Breast epithelium (tissue), 4 donors: ENCODE measurements at regions not wholly inside any gene's neighbourhood (a gene's known extent, or its start where the extent isn't known, plus 50 kb on each side); places are given as distances from the start of the nearest gene placed in this dataset.

ENCODE experiments used
- DNase-seq, 2 donors: peaks; one replicate each; pipeline ENCODE4 v3.0.0-alpha.2; 2019; ENCODE audit warnings: low spot score in 2 of 2
- H3K27ac ChIP-seq, 2 donors: fragments of 200-600 bp; sonication (generic) in 1 of 2; one replicate each; pipeline ENCODE4 v1.5.1; 2016 to 2019; ENCODE audit warnings: mild to moderate bottlenecking in 1 of 2
- H3K27me3 ChIP-seq, 2 donors: fragments of 200-600 bp; sonication (generic) in 1 of 2; one replicate each; pipeline versions ENCODE4 v1.5.1 to v1.6.0; 2017 to 2019; ENCODE audit warnings: control low read depth in 1 of 2, mild to moderate bottlenecking in 1 of 2
- H3K36me3 ChIP-seq: fragments of 200-600 bp; one replicate; pipeline ENCODE4 v1.5.1; 2019
- H3K4me1 ChIP-seq, 2 donors: fragments of 200-600 bp; sonication (generic); one replicate each; pipeline ENCODE4 v1.5.1; 2016 to 2019; ENCODE audit warnings: control low read depth in 1 of 2
- H3K4me3 ChIP-seq, 3 donors: fragments of 200-600 bp; sonication (generic); 1 replicate in 2 of 3; 2 replicates in 1 of 3; pipeline ENCODE4 v1.5.1; 2016 to 2019; ENCODE audit warnings: mild to moderate bottlenecking in 3 of 3, moderate library complexity in 2 of 3
- H3K9me3 ChIP-seq, 2 donors: fragments of 200-600 bp; sonication (generic) in 1 of 2; one replicate each; pipeline ENCODE4 v1.5.1; 2016 to 2019; ENCODE audit warnings: control low read depth in 1 of 2
- CTCF ChIP-seq, 3 donors: fragments of 450-650 bp; IDR thresholded peaks; one replicate each; pipeline ENCODE4 v1.5.1; 2016 to 2017; ENCODE audit warnings: antibody characterized with exemption in 3 of 3, mild to moderate bottlenecking in 3 of 3, moderate library complexity in 3 of 3
- POLR2A ChIP-seq: fragments of 450-650 bp; IDR thresholded peaks from one replicate; pipeline ENCODE4 v1.6.1; 2016; ENCODE audit warnings: antibody characterized with exemption, mild to moderate bottlenecking, moderate library complexity
- POLR2AphosphoS5 ChIP-seq, 3 donors: sonication (generic); formaldehyde crosslinking; IDR thresholded peaks; one replicate each; pipeline ENCODE4 v1.6.1; 2017; ENCODE audit warnings: antibody characterized with exemption in 3 of 3
- intact Hi-C: fragments of 100-400 bp; cut with DNase I; formaldehyde crosslinking; loops from one replicate; pipeline ENCODE4 v1.15.1; 2023; ENCODE audit warnings: low total_unique reads

- H3K9me3 ChIP-seq: no peaks in the 10 kb centered on the region
- intact Hi-C loops: no loop called here
- TF ChIP-seq POLR2AphosphoS5 (IDR thresholded peaks at IDR 0.05) (no peak), POLR2A (no peak), CTCF (IDR thresholded peaks at IDR 0.05) (no peak)
- DNase-seq: no peak
- H3K27me3 ChIP-seq: no peaks in the 10 kb centered on the region
- H3K36me3 ChIP-seq: no peaks in the 10 kb centered on the region
- H3K27ac ChIP-seq: no peak overlapping the region
- H3K4me3 ChIP-seq: no peak overlapping the region
- no peaks in the 10 kb centered on the region for H3K4me1 ChIP-seq
These were observed 268.9 kb upstream of the HSF2 start for GRCh38 chr6:122130518-122130917.

GRCh38 chr6:122136386-122136785 is 263.1 kb upstream of the HSF2 start:
- no peak overlapping the region for H3K4me3 ChIP-seq
- no peaks in the 10 kb centered on the region for H3K9me3 ChIP-seq
- H3K36me3 ChIP-seq: no peaks in the 10 kb centered on the region
- no peak for TF ChIP-seq POLR2A
- TF ChIP-seq POLR2AphosphoS5 (IDR thresholded peaks at IDR 0.05): no peak
- no peak for TF ChIP-seq CTCF (IDR thresholded peaks at IDR 0.05)
- no peaks in the 10 kb centered on the region for H3K4me1 ChIP-seq
- H3K27ac ChIP-seq: no peak overlapping the region
- no peaks in the 10 kb centered on the region for H3K27me3 ChIP-seq
- intact Hi-C loops: no loop called here
- DNase-seq: no peak

- Histone ChIP-seq H3K4me1 (no peaks in the 10 kb centered on the region), H3K9me3 (no peaks in the 10 kb centered on the region), H3K36me3 (no peaks in the 10 kb centered on the region), H3K27ac (no peak overlapping the region), H3K4me3 (no peak overlapping the region), H3K27me3 (no peaks in the 10 kb centered on the region)
- no peak for DNase-seq
- intact Hi-C loops: no loop called here
- no peak for TF ChIP-seq CTCF (IDR thresholded peaks at IDR 0.05)
- TF ChIP-seq POLR2AphosphoS5 (IDR thresholded peaks at IDR 0.05): no peak
- TF ChIP-seq POLR2A: no peak
These were observed 259.4 kb upstream of the HSF2 start for GRCh38 chr6:122140031-122140430.

- H3K36me3 ChIP-seq: no peaks in the 10 kb centered on the region
- intact Hi-C loops: no loop called here
- no peak for DNase-seq
- no peaks in the 10 kb centered on the region for H3K9me3 ChIP-seq
- H3K27ac ChIP-seq: no peak overlapping the region
- no peak overlapping the region for H3K4me3 ChIP-seq
- H3K27me3 ChIP-seq: no peaks in the 10 kb centered on the region
- TF ChIP-seq POLR2AphosphoS5 (IDR thresholded peaks at IDR 0.05) (no peak), CTCF (IDR thresholded peaks at IDR 0.05) (no peak), POLR2A (no peak)
- no peaks in the 10 kb centered on the region for H3K4me1 ChIP-seq
These were observed 258.2 kb upstream of the HSF2 start for GRCh38 chr6:122141246-122141645.

GRCh38 chr6:122143813-122144601 is 255.4 kb upstream of the HSF2 start:
- Histone ChIP-seq H3K27me3 (no peaks in the 10 kb centered on the region), H3K4me3 (no peak overlapping the region), H3K36me3 (no peaks in the 10 kb centered on the region), H3K4me1 (no peaks in the 10 kb centered on the region), H3K9me3 (no peaks in the 10 kb centered on the region), H3K27ac (no peak overlapping the region)
- TF ChIP-seq POLR2AphosphoS5 (IDR thresholded peaks at IDR 0.05) (no peak), CTCF (IDR thresholded peaks at IDR 0.05) (no peak), POLR2A (no peak)
- no peak for DNase-seq
- intact Hi-C loops: no loop called here
